Left renal cortex interstitium (tissue), 4 donors: ENCODE measurements at regions not wholly inside any gene's neighbourhood (a gene's known extent, or its start where the extent isn't known, plus 50 kb on each side); places are given as distances from the start of the nearest gene placed in this dataset.

Experiments
- DNase-seq, 4 donors: peaks; one replicate each; pipeline ENCODE4 v3.0.0-alpha.2; 2013; ENCODE audit warnings: low read depth in 4 of 4, low spot score in 2 of 4, missing footprints in 1 of 4

DNA sequence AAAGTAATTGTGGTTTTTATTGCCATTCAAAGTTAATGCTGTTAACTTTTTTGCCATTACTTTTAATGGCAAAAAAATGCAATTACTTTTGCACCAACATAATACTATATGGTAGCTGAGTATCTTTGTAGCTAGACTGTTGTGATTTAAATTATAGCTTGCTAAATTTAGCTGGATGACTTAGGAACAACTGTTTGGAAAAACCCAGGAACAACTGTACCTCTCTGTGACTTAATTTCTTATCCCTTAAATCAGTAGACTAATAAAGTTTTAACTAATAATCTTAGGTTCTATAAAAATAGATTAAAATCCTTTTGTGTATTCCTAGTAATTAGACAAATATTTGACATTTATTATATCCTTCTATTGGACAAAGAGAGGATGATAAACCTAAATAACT lies 268.2 kb downstream of the TENT5A start:
- no peak for DNase-seq

DNA sequence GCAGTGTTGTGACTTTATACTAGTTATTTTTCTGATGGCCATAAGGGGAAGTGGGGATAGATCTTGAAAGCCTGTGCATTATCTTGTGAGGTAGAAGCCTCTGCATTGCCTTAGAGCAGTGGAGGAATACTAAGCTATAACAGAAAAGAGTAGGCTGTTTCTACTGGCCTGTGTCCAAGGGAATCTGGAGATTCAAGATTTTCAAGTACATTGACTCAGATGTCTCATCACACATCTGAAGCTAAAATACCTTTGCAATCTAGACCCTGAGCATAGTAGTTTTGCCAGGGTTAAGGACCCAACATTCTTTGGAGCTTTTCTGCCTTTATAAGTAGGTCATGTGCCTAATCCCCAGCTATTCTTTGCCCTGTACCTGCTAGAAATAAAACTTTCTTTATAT lies 272.3 kb downstream of the TENT5A start:
- no peak for DNase-seq

DNA sequence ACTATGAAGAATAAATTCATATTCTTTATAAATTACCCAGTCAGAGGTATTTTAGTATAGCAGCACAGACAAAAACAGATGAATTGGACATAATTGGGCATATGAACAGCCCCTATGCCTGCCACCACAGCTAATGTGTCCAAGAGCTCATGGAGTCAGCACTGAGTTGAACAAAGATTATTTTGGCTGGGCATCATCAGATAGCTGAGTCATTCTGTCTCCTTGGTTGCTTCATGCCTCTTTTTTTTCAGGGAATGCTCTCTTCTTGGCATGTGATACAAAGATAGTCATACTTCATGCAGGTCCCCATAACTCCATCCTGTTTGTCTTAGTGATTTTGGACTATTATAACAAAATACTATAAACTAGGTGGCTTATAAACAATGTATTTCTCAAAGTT lies 275.6 kb downstream of the TENT5A start:
- no peak for DNase-seq

DNA sequence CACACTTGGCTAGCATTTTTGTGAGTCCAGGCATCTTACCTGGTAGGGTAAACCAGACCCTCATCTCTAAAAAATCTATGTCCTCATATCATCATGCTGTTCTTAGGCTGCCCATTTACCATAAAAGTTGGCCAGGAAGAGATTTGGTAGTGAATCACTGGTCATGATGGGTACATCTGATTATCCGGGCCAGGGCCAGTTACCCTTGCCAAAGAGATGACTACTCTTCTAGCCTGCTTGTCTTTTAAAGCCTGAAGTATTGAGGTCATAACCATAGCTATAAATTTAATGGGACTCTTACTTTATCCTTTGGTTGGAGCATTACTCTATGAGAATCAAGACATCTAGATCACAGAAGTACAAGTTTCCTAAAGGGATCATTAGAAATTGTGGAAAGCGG lies 276.8 kb downstream of the TENT5A start:
- DNase-seq: no peak

DNA sequence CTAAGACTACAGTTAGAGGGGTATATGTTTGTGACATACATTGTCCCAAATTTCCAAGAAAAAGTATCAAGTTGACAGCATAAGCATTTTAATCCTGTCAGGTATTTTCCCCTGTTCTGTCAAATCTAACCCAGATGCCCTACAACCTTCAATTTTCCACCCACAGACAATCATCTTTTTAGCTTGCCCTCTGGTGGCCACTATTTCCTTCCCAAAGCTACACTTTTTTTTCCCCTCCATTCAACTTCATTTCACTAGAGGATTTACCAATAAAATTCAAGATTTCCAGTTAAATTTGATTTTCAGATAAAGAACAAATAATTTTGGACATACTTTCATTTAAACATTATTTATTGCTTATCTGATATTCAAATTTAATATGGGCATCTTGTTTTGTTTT lies 286.6 kb downstream of the TENT5A start:
- no peak for DNase-seq

DNA sequence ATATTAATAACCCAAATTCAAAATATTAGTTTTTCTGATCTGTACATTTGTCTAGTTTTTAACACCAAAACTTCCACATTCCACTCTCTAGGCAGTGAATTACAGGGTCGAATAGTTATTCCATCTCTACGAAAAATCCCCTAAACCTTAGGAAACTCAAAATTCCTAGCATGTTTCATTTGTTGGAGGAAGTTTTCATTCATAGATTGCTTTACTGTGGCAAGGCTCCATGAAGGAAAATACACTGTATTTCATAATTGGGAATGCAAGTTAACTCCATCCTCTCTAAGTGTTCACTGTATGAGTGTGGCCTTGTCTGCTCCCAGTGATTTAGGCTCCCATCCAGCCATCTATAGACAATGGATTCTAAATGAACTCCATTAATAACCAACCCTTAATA lies 296.1 kb downstream of the TENT5A start:
- no peak for DNase-seq

DNA sequence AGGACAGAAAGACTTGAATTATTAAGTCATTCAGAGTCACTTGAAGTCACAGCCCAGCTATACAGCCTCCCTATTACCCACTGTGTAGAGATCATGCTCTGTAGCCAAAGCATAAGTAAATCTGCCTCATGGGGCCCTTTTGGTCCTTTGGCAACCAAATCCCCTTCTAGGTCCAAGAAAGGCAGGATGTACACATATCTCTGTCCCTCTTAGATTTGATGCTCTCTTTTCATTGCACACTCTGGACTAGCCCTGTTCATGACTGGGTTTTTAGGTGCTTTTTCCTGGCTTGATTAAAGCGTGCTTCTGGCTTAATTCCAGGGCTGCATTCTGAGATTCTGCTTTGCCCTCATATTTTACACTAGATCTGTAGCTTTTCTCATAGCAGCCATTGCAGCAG lies 296.8 kb downstream of the TENT5A start:
- no peak for DNase-seq

DNA sequence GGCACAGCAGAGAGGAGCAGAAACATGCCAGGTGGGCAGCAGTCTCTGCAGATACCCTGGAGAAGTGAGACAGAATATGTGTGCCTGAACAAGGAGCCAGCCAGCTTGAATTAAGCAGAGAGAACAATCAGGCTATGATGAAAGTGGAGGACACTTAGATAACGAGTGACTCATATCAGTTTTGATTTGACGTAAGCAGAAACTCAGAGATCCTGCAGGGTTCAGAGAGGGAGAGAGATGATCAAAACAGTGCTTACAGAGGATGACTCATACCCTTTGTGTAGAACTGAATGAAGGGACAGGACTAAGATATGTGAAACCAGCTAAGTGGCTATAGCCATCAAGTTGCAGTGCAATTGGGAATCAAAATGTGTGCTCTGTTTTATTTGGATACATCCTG lies 300.7 kb downstream of the TENT5A start:
- no peak for DNase-seq

DNA sequence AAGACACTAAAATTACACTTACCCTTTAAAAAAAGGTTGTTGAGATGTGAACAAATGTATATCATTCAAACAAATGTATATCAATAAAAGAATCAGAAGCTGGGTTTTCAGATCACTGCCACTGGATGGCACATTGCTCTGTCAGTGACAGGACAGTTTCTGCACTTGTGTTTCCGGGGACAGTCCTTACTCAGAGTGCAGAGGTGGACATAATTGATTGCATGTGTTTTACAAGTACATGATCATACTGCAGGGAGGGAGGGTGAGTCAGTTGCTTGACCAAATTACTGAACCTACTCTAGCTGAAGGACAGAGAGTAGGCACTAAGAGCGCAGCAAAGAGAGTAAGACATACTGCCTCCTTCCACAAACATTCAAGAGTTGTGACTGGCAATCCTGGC lies 302.3 kb downstream of the TENT5A start:
- no peak for DNase-seq

DNA sequence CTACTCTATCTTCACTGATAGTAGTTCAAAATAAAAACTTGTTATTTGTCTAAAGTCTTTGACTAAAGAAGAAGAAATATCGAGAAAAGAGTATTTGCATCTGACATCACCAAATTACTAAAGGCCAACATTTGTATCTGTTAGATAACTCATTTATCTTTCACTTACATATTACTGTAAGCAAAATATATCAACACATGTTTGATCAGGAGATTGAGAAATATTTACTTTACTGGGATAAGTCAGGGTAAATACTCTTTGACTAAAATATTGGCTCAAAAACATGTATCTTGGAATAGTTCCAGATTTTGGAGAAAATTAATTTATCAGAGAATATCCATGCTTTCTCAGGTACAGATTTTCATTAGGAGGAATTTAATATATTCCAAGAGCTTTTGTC lies 306.0 kb downstream of the TENT5A start:
- no peak for DNase-seq

DNA sequence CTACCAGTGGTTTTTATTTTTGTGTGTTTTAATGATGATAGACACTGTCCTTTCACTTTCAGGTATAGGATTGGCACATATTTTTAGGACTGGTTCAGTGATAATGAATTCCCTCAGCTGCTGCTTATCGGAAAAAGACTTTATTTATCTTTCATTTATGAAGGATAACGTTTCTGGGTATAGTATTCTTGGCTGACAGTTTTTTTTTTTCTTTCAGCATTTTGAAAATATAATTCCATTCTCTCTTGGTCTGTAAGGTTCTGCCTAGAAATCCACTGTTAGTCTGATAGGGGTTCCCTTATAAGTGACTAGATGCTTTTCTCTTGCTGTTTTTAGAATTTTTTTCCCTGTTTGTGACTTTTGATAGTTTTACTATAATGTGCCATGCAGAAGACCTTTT lies 313.1 kb downstream of the TENT5A start:
- DNase-seq: no peak

DNA sequence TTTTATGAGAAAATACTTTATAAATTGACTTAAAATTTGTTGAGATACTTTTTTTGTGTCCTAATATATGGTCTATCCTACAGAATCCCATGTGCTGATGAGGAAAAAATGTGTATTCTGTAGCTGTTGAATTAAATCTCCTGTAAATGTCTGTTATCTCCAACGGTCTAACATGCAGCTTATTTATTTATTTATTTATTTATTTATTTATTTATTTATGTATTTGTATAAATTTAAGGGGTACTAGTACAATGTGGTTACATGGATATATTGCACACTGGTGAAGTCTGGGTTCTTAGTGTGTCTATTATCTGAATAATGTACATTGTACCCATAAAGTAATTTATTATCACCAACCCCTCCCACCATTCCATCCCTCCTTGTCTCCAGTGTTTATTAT lies 315.5 kb downstream of the TENT5A start:
- DNase-seq: no peak

DNA sequence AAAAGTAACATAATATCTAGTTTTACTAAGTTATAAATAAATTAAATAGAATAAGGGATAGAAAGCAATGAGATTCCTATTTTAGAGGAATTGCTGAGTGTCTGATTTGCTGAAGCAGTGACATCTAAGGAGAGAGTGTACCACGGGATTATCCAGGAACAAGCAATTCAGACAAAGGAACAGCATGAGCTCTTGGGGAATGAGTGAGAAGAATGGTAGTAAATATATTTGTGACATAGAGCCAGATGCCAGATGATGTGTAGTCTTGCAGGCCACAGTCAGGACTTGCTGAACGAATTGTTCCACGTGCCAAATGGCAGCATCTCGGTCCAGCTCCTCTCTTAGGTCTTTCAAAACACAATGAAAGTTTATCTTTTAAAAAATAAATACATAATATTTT lies 339.2 kb downstream of the TENT5A start:
- DNase-seq: no peak

DNA sequence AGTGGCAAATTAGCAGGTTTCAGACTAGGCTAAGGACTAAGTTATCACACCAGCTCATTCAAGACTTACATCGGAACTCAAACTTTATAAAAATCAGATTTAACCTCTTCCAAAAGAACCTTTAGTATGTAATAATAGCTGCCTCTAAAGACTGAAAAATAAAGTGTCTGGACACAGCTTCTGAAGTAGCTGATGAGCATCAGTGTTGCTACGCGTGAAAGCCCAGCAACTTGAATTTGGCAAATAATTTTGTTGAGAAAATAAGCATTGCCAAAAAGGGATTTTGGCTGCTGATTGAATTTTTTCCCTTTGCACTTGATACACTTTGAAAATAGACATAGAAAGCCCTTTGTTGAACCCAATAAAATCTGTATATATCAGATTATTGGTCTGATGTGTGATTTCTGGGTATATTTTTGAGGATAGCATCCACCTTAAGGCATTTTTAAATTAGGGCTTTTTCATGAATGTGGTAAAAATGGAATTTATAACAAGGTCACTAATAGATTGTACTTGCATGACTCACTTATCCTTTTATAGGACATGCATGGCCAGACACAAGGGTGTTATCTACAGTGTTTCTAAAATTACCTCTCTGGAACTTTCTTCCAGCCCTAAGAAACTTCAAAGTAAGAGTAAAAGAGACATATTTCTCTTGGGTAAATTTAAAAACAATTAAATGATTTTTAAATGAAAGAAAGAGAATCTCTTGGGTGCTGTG lies 350.4 kb downstream of the TENT5A start:
- DNase-seq: no peak

DNA sequence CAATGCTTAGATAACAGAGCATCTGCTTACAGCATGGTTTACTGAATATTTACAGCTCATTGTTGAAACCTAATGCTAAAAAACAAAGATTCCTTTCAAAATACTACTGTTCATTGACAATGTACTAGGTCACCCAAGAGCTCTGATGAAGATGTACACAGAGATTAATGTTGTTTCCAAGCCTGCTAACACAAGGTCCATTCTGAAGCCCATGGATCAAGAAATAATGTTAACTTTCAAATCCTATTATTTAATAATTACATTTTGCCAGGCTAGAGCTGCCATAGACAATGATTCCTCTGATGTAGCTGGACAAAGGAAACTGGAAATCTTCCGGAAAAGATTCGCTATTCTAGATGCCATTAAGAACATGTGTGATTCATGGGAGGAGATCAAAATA lies 355.6 kb downstream of the TENT5A start:
- DNase-seq: no peak

DNA sequence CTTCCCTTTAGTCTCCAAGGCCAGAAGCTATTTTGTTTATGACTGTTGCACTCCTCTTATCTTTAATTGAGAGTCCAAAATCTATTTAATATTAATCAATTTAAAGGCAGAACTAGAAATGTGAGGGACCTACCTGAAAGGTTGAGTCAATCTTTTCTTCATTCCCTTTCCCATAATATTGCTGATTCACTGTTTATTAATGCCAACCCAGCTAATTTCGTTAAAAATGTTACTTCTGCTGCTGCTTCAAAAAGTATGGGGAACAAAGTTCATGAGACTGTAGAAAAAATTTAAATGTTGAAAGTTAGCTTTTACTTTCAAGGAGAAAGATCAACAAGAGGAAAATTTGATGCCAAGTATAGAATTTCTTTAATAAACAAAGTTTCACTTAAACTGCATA lies 365.3 kb downstream of the TENT5A start:
- no peak for DNase-seq

DNA sequence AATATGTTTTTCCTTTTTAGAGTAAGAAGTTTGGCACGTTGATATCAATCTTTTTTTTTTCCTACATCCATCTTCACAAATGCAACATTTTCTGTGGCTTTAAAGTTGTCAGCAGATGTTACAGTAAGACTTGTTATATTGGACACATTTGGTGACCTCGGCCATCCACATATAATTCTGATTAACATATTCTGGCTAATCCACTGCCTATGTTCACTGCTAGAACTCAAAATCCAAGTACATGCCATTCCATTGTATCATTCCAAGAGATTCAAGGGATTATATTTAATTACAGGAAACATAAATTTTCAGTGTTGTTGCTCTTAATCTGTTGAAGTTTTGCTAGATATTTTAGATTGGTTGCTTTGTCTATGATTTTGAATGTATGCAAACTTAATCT lies 367.6 kb downstream of the TENT5A start:
- no peak for DNase-seq

DNA sequence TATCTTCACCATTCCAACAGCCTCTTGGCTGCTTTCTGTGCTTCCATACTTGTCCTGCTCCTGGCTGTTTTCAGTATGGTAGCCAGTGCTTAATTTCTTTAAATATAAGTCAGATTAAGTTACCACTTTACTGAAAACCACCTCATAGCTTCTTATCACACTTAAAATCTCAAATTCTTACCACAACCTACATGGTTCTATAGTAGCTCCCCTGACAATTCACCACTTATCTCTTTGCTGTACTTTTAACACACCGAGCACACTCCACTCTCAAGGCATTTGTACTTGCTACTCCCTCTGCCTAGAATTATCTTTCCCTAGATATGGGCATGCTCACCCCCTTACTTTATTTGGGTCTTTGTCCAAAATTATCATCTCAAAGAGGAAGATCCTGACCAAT lies 369.0 kb downstream of the TENT5A start:
- DNase-seq: no peak

DNA sequence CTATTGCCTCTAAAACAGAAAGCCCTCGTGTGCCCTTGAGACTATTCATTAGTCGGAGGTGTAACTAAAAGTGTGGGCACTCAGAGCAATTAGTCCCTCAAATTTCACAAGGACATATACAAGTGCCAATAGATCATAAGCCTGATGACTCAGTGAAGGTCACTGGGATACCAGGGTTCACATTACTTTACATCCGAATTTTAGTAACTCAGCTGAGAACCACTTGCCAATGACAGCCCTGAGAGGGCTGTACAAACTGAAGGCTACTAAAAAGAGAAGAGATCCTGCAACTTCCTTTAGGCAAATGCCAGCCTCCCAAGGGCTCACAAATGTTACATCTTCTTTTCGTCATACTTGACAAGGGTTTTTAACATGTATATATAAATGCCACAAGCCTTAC lies 369.6 kb downstream of the TENT5A start:
- DNase-seq: no peak

DNA sequence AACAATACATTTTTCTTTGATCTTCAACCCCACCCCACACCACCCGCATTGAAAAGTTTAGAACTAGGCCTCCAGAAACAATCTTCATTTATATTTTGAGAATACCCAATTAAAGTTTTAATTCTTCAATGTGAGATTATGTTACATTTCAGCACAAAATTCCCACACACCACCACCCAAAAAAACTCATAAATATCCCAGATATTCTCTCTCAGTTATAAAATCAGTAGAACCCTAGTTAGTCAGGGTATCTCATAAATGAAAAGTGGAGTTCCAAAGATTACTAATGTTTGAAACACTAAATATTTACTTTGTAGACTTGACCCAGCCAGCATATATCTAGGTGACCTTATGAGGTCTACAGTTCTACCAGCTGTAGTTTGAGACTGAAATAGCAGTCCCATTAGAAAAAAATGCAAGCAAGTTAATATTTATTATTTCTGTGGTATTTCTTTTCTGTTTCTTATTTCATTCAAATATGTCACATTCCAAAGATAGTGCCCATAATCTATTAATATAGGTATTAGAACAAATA lies 371.0 kb downstream of the TENT5A start:
- DNase-seq: no peak

DNA sequence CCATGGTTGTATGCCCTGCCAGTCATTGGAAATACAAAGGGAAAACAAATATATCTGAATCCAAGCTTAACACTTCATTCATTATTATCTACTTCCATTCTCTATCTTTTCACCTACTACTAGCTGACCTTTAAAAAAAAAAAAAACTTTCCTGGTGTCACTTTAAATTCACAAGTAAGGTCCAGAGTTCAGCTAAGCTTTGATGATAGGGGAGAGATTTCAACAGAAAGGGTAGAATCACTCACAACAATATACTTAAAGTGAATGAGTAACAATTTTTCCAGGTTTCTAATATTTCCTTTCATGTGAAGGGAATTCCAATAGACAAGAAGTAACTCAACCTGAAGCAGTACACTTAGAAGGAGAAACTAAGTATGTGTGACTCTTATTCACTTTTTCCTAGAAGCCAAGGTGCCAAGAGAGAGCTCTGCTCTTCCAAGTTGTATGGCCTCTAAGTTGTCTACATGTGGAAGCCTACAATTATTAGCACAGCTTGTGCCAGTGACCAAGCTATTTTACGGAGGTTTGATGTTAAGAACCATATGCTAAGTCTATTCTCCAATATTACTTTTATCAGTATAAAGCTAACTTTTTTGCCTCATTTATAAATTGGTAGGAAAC lies 371.7 kb downstream of the TENT5A start:
- no peak for DNase-seq

DNA sequence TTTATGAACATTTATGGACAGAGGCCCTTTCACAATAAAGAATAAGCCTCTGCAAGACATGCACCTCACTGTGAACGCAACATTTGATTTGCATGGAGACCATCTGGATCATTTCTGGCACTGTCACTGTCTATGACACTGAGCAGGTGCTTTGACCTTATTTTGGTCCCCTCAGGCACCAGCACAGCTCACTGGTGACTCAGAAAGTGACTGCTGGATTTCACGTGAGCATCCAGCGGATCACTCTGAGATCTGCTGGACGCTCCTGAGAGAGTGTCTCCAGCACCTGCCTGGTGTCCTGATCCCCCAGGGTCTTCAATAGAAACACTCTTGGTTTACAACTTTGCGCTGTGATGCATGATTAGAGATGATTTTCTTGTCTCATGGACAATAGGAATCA lies 375.7 kb downstream of the TENT5A start:
- no peak for DNase-seq

DNA sequence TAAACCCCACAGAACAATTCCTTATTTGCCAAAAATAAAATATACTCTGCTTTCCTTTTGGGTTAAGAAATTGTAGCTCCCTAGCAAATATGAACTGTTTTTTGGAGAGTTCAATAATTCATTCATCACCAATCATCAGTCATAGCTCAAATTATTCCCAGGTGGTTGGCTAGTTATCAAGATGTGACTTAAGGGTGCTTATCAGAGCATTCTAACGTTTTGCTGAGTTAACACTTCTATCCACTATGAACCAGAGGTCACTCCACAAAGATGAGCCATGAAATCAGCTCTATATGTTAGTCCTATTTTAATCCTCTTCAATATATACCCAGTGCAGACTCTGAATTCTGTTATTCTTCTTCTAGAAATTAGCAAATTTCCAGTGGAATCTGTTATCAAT lies 379.1 kb downstream of the TENT5A start:
- no peak for DNase-seq
